ENCODE measurements at regions not wholly inside any gene's neighbourhood (a gene's known extent, or its start where the extent isn't known, plus 50 kb on each side); places are given as distances from the start of the nearest gene placed in this dataset.

DNA sequence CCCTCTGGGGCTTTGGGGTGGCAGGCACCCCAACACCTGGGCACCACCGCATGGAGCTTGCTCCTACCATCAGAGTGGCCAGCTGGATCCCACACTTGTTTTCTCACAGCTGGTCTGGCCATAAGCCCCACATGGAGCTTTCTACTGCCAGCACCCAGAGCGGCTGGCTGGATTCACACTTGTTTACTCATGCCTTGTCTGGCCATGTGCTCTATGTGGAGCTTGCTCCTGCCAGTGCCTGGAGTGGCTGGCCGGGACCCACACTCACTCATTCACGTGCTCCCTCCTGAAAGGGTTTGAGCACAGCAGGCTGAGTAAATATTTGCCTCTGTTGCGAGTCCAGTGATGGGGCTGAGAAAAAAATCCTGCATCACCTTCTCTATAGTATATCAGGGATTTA lies 487.0 kb downstream of the CD109 start:
- TF ChIP-seq CTCF (IDR thresholded peaks at IDR 0.05; ENCODE audit: poor library complexity, severe bottlenecking), result no peak
- no peak for TF ChIP-seq POLR2AphosphoS5 (IDR thresholded peaks at IDR 0.05)
- TF ChIP-seq RAD21 (conservative IDR thresholded peaks at IDR 0.05), result no peak
- TF ChIP-seq EP300 (conservative IDR thresholded peaks at IDR 0.05; ENCODE audit: poor library complexity, severe bottlenecking), result no peak
- TF ChIP-seq EZH2 (IDR thresholded peaks at IDR 0.05; ENCODE audit: borderline replicate concordance, insufficient read depth, low read length, poor library complexity, severe bottlenecking), result no peak
- no peak for TF ChIP-seq SMC3 (conservative IDR thresholded peaks at IDR 0.05; ENCODE audit: poor library complexity)
- TF ChIP-seq, protein P1, sequence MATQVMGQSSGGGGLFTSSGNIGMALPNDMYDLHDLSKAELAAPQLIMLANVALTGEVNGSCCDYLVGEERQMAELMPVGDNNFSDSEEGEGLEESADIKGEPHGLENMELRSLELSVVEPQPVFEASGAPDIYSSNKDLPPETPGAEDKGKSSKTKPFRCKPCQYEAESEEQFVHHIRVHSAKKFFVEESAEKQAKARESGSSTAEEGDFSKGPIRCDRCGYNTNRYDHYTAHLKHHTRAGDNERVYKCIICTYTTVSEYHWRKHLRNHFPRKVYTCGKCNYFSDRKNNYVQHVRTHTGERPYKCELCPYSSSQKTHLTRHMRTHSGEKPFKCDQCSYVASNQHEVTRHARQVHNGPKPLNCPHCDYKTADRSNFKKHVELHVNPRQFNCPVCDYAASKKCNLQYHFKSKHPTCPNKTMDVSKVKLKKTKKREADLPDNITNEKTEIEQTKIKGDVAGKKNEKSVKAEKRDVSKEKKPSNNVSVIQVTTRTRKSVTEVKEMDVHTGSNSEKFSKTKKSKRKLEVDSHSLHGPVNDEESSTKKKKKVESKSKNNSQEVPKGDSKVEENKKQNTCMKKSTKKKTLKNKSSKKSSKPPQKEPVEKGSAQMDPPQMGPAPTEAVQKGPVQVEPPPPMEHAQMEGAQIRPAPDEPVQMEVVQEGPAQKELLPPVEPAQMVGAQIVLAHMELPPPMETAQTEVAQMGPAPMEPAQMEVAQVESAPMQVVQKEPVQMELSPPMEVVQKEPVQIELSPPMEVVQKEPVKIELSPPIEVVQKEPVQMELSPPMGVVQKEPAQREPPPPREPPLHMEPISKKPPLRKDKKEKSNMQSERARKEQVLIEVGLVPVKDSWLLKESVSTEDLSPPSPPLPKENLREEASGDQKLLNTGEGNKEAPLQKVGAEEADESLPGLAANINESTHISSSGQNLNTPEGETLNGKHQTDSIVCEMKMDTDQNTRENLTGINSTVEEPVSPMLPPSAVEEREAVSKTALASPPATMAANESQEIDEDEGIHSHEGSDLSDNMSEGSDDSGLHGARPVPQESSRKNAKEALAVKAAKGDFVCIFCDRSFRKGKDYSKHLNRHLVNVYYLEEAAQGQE (IDR thresholded peaks at IDR 0.05; ENCODE audit: borderline replicate concordance), result no peak

All from neural cell (in vitro differentiated cells).